HepG2 (cell line): ENCODE measurements at regions not wholly inside any gene's neighbourhood (a gene's known extent, or its start where the extent isn't known, plus 50 kb on each side); places are given as distances from the start of the nearest gene placed in this dataset.

Source experiments
- CAMTA2 ChIP-seq: sonication (generic); formaldehyde crosslinking; IDR thresholded peaks from 2 replicates; pipeline ENCODE4 v1.4.0; 2020; ENCODE audit warnings: mild to moderate bottlenecking, missing genetic modification reagents, borderline replicate concordance
- CEBPB ChIP-seq: IDR thresholded peaks from 2 replicates; pipeline ENCODE4 v1.6.1; 2011; ENCODE audit warnings: low read depth, low read length, improper control_type of control experiment, borderline replicate concordance
- CHCHD3 ChIP-seq: sonication (generic); formaldehyde crosslinking; IDR thresholded peaks from 2 replicates; pipeline ENCODE4 v1.8.0; 2022; ENCODE audit warnings: mild to moderate bottlenecking, missing genetic modification reagents, moderate library complexity
- ERF ChIP-seq: IDR thresholded peaks from 2 replicates; pipeline ENCODE4 v1.6.1; 2018; ENCODE audit warnings: missing biosample characterization, missing genetic modification reagents
- FOXP1 ChIP-seq, 2 experiments: fragments of 450-650 bp in 1 of 2; IDR thresholded peaks; 2 replicates each; pipeline ENCODE4 v1.6.1; 2017 to 2018; ENCODE audit warnings: antibody characterized with exemption in 1 of 2
- GATAD2A ChIP-seq: IDR thresholded peaks from 2 replicates; pipeline ENCODE4 v1.6.1; 2016
- MAFF ChIP-seq: IDR thresholded peaks from 2 replicates; pipeline ENCODE4 v1.6.1; 2011; ENCODE audit warnings: low read depth, low read length, improper control_type of control experiment
- NCOA1 ChIP-seq: sonication (generic); formaldehyde crosslinking; IDR thresholded peaks from 2 replicates; pipeline ENCODE4 v1.9.0; 2021; ENCODE audit warnings: missing genetic modification reagents
- NCOR1 ChIP-seq: fragments of 200-600 bp; sonication (generic); IDR thresholded peaks from 2 replicates; pipeline ENCODE4 v1.7.0; 2017; ENCODE audit warnings: antibody characterized with exemption, low read length, borderline replicate concordance
- POLR2AphosphoS5 ChIP-seq: IDR thresholded peaks from 2 replicates; pipeline ENCODE4 v1.6.1; 2012; ENCODE audit warnings: low read depth, low read length
- RBAK ChIP-seq: sonication (generic); formaldehyde crosslinking; IDR thresholded peaks from 2 replicates; pipeline ENCODE4 v1.5.1; 2020; ENCODE audit warnings: mild to moderate bottlenecking, missing genetic modification reagents
- U2AF2 ChIP-seq: fragments of 200-400 bp; formaldehyde crosslinking; IDR thresholded peaks from 2 replicates; pipeline ENCODE4 v1.6.1; 2017; ENCODE audit warnings: low read depth, mild to moderate bottlenecking, low read length
- ZKSCAN8 ChIP-seq: IDR thresholded peaks from 2 replicates; pipeline ENCODE4 v1.6.1; 2016; ENCODE audit warnings: borderline replicate concordance, missing genetic modification reagents, missing compliant biosample characterization
- ZNF224 ChIP-seq: sonication (generic); formaldehyde crosslinking; IDR thresholded peaks from 2 replicates; pipeline ENCODE4 v1.5.0; 2020; ENCODE audit warnings: mild to moderate bottlenecking, missing genetic modification reagents
- ZNF564 ChIP-seq: sonication (generic); formaldehyde crosslinking; IDR thresholded peaks from 2 replicates; pipeline ENCODE4 v1.8.1; 2023; ENCODE audit warnings: mild to moderate bottlenecking, missing genetic modification reagents
- ZNF776 ChIP-seq: sonication (generic); formaldehyde crosslinking; IDR thresholded peaks from 2 replicates; pipeline ENCODE4 v1.4.0; 2020; ENCODE audit warnings: mild to moderate bottlenecking, missing genetic modification reagents
- TF ChIP-seq, protein P1 (sequence below): sonication (generic); formaldehyde crosslinking; IDR thresholded peaks from 2 replicates; pipeline ENCODE4 v1.5.1; 2020; ENCODE audit warnings: mild to moderate bottlenecking, missing genetic modification reagents, moderate library complexity
- TF ChIP-seq, protein P2 (sequence below): IDR thresholded peaks from 2 replicates; pipeline ENCODE4 v1.4.0; 2020; ENCODE audit warnings: mild to moderate bottlenecking, missing genetic modification reagents
- TF ChIP-seq, protein P3 (sequence below): sonication (generic); formaldehyde crosslinking; IDR thresholded peaks from 2 replicates; pipeline ENCODE4 v1.5.1; 2020; ENCODE audit warnings: missing genetic modification reagents, mild to moderate bottlenecking, borderline replicate concordance
- TF ChIP-seq, protein P4 (sequence below): IDR thresholded peaks from 2 replicates; pipeline ENCODE4 v1.6.1; 2016; ENCODE audit warnings: mild to moderate bottlenecking, missing biosample characterization, missing genetic modification reagents
- TF ChIP-seq, protein P5 (sequence below): sonication (generic); formaldehyde crosslinking; IDR thresholded peaks from 2 replicates; pipeline ENCODE4 v1.5.0; 2020; ENCODE audit warnings: missing genetic modification reagents

DNA sequence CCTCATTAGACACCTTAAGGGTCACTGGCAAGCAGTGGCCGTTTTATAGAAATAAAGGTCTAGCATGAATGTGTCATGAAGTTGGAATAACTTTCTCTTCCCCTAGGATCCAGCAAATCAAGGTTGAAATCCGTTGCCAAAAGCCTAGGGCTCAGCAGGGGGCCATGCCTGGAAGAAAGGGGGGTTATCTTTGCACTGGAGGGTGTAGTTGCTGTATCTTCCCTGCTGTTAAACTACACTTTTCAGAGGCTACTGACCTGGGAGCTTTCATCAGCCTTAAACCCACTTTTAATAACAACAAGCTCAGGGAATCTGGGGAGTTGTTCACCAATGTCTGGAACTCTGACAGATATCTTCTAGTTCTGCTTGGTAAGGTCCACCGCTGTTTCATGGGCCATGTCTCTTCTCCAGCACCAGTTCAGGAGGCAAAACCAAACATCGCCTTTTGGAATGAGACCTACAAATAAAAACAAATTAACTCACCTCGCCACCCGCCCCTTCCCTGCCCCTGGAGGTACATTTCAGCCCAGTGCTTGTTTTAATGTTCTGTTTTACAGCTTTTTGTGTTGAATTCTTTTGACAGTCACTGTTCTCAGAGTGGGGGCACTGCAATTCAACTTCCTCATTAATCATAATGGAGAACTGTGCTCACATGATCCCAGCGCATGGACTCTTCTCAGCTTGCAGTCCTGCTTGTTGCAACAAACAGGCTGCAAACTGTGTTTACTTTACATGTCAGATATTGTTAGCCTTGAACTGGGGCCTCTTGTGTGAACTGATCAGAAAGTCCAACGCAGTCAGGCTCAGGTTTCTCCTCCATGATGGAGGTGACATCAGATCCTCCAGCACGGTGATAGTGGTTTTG lies 508.7 kb downstream of the KCNJ2 start (continued):
- TF ChIP-seq, protein P1, sequence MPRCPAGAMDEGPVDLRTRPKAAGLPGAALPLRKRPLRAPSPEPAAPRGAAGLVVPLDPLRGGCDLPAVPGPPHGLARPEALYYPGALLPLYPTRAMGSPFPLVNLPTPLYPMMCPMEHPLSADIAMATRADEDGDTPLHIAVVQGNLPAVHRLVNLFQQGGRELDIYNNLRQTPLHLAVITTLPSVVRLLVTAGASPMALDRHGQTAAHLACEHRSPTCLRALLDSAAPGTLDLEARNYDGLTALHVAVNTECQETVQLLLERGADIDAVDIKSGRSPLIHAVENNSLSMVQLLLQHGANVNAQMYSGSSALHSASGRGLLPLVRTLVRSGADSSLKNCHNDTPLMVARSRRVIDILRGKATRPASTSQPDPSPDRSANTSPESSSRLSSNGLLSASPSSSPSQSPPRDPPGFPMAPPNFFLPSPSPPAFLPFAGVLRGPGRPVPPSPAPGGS (CRISPR knock-in tag), result 0 out of 2 replicates have a peak, but pooled peaks have one; percentile 41
- TF ChIP-seq, protein P2, sequence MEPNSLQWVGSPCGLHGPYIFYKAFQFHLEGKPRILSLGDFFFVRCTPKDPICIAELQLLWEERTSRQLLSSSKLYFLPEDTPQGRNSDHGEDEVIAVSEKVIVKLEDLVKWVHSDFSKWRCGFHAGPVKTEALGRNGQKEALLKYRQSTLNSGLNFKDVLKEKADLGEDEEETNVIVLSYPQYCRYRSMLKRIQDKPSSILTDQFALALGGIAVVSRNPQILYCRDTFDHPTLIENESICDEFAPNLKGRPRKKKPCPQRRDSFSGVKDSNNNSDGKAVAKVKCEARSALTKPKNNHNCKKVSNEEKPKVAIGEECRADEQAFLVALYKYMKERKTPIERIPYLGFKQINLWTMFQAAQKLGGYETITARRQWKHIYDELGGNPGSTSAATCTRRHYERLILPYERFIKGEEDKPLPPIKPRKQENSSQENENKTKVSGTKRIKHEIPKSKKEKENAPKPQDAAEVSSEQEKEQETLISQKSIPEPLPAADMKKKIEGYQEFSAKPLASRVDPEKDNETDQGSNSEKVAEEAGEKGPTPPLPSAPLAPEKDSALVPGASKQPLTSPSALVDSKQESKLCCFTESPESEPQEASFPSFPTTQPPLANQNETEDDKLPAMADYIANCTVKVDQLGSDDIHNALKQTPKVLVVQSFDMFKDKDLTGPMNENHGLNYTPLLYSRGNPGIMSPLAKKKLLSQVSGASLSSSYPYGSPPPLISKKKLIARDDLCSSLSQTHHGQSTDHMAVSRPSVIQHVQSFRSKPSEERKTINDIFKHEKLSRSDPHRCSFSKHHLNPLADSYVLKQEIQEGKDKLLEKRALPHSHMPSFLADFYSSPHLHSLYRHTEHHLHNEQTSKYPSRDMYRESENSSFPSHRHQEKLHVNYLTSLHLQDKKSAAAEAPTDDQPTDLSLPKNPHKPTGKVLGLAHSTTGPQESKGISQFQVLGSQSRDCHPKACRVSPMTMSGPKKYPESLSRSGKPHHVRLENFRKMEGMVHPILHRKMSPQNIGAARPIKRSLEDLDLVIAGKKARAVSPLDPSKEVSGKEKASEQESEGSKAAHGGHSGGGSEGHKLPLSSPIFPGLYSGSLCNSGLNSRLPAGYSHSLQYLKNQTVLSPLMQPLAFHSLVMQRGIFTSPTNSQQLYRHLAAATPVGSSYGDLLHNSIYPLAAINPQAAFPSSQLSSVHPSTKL, result peak; percentile 95
- TF ChIP-seq ZNF776 (CRISPR knock-in tag), result no peak
- TF ChIP-seq POLR2AphosphoS5, result no peak
- no peak for TF ChIP-seq FOXP1 (IDR thresholded peaks at IDR 0.05)
- peak; percentile 94 for TF ChIP-seq FOXP1 (CRISPR knock-in tag; IDR thresholded peaks at IDR 0.05)
- no peak for TF ChIP-seq NCOA1 (CRISPR knock-in tag)
- TF ChIP-seq CEBPB, result peak; percentile 77
- peak; percentile 84 for TF ChIP-seq NCOR1
- TF ChIP-seq MAFF, result no peak
- no peak for TF ChIP-seq ZNF224
- peak; percentile 78; the same call in 1 of the 2 replicates for TF ChIP-seq RBAK (CRISPR knock-in tag)
- TF ChIP-seq CHCHD3 (CRISPR knock-in tag), result no peak
- no peak for TF ChIP-seq ZKSCAN8 (CRISPR knock-in tag)
- no peak for TF ChIP-seq U2AF2
- TF ChIP-seq, protein P3, sequence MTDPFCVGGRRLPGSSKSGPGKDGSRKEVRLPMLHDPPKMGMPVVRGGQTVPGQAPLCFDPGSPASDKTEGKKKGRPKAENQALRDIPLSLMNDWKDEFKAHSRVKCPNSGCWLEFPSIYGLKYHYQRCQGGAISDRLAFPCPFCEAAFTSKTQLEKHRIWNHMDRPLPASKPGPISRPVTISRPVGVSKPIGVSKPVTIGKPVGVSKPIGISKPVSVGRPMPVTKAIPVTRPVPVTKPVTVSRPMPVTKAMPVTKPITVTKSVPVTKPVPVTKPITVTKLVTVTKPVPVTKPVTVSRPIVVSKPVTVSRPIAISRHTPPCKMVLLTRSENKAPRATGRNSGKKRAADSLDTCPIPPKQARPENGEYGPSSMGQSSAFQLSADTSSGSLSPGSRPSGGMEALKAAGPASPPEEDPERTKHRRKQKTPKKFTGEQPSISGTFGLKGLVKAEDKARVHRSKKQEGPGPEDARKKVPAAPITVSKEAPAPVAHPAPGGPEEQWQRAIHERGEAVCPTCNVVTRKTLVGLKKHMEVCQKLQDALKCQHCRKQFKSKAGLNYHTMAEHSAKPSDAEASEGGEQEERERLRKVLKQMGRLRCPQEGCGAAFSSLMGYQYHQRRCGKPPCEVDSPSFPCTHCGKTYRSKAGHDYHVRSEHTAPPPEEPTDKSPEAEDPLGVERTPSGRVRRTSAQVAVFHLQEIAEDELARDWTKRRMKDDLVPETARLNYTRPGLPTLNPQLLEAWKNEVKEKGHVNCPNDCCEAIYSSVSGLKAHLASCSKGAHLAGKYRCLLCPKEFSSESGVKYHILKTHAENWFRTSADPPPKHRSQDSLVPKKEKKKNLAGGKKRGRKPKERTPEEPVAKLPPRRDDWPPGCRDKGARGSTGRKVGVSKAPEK (CRISPR knock-in tag), result no peak
- TF ChIP-seq ZNF564 (CRISPR knock-in tag), result no peak
- TF ChIP-seq, protein P4, sequence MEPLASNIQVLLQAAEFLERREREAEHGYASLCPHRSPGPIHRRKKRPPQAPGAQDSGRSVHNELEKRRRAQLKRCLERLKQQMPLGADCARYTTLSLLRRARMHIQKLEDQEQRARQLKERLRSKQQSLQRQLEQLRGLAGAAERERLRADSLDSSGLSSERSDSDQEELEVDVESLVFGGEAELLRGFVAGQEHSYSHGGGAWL (CRISPR knock-in tag), result no peak
- peak; percentile 65 for TF ChIP-seq ERF
- TF ChIP-seq, protein P5, sequence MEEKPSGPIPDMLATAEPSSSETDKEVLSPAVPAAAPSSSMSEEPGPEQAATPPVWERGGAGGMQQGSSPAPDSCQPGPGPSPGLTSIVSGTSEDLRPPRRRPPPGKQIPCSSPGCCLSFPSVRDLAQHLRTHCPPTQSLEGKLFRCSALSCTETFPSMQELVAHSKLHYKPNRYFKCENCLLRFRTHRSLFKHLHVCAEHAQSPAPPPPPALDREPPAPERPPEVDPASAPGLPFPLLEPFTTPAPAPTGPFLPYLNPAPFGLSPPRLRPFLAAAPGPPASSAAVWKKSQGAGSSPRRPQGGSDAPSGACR (CRISPR knock-in tag), result no peak
- no peak for TF ChIP-seq CAMTA2
- TF ChIP-seq GATAD2A, result peak; percentile 96
